Adrenal gland (tissue), 9 donors: ENCODE measurements at regions not wholly inside any gene's neighbourhood (a gene's known extent, or its start where the extent isn't known, plus 50 kb on each side); places are given as distances from the start of the nearest gene placed in this dataset.

Experiments used
- DNase-seq, 7 donors: peaks; one replicate each; pipeline ENCODE4 v3.0.0-alpha.2; 2019 to 2020
- H3K27ac ChIP-seq, 5 donors: fragments of 200-600 bp; sonication (generic) in 4 of 5; 1 replicate in 3 of 5; 2 replicates in 2 of 5; pipeline versions ENCODE4 v1.5.1 to v1.8.0; 2016 to 2020; ENCODE audit warnings: mild to moderate bottlenecking in 1 of 5
- H3K27me3 ChIP-seq: fragments of 200-600 bp; 2 replicates; pipeline ENCODE4 v1.8.0; 2021
- H3K36me3 ChIP-seq, 2 donors: fragments of 200-600 bp; replicated peaks in 1 of 2; 1 replicate in 1 of 2; 2 replicates in 1 of 2; pipeline versions ENCODE4 v1.5.1 to v1.8.0; 2018 to 2022
- H3K4me1 ChIP-seq, 2 donors: fragments of 200-600 bp; replicated peaks in 1 of 2; 1 replicate in 1 of 2; 2 replicates in 1 of 2; pipeline versions ENCODE4 v1.5.1 to v1.8.0; 2018 to 2021
- H3K4me3 ChIP-seq, 4 donors: fragments of 200-600 bp; sonication (generic) in 3 of 4; one replicate each; pipeline ENCODE4 v1.5.1; 2016 to 2018
- H3K9me3 ChIP-seq, 3 donors: fragments of 200-600 bp; sonication (generic) in 1 of 3; replicated peaks in 1 of 3; 1 replicate in 2 of 3; 2 replicates in 1 of 3; pipeline versions ENCODE4 v1.5.1 to v1.8.0; 2016 to 2021
- POLR2A ChIP-seq, 2 donors: fragments of 450-650 bp; IDR thresholded peaks; one replicate each; pipeline ENCODE4 v1.6.1; 2017; ENCODE audit warnings: antibody characterized with exemption in 2 of 2, mild to moderate bottlenecking in 2 of 2, moderate library complexity in 1 of 2
- WGBS, 4 donors: extraction: QIAGEN DNeasy Blood & Tissue Kit in 2 of 4; methylation state at CpG; one replicate each; pipeline versions ENCODE4 v1.1.5 to v1.1.7; 2013 to 2017; 5-methylcytosine and 5-hydroxymethylcytosine counted together
- intact Hi-C, 2 donors: fragments of 100-400 bp; cut with DNase I; formaldehyde crosslinking; loops; one replicate each; pipeline versions ENCODE4 v1.14.1 to v1.15.0; 2022 to 2023
- TF ChIP-seq, protein P1 (sequence below), 6 experiments: fragments of 450-650 bp in 4 of 6; fragments of 200-600 bp in 2 of 6; sonication (generic) in 1 of 6; IDR thresholded peaks; 1 replicate in 5 of 6; 2 replicates in 1 of 6; pipeline versions ENCODE4 v1.5.1 to v1.8.0; 2016 to 2021; ENCODE audit warnings: antibody characterized with exemption in 6 of 6, mild to moderate bottlenecking in 2 of 6, moderate library complexity in 1 of 6
- donor health status: healthy with polysubstance abuse.
- donor health status: Bipolar disorder and iron deficiency.
- donor health status: DM: yes; HTN: yes; CAD: no.
- donor health status: DM: no; HTN: no; CAD: no.
- donor health status: DM: no; HTN: no; CAD: no.

DNA sequence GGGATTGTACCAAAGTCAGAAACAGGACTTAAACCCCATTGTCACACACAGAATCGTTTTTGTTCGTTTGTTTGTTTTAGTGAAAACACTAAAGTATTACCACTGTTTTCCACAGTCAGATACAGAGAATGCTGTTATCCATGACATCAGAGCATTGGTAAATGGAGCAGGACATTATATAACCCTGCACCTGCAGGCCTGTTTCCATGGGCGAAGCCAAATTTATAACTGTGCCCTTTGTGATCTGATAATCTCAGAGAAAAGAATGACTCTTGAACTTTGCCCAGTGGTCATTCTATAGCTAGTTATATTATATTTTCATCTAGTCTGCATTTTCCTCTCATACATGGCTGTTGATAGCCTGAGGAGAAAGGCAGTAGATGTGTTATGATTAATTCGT, 217.6 kb downstream of the TMEM182 start:
- TF ChIP-seq, protein P1, sequence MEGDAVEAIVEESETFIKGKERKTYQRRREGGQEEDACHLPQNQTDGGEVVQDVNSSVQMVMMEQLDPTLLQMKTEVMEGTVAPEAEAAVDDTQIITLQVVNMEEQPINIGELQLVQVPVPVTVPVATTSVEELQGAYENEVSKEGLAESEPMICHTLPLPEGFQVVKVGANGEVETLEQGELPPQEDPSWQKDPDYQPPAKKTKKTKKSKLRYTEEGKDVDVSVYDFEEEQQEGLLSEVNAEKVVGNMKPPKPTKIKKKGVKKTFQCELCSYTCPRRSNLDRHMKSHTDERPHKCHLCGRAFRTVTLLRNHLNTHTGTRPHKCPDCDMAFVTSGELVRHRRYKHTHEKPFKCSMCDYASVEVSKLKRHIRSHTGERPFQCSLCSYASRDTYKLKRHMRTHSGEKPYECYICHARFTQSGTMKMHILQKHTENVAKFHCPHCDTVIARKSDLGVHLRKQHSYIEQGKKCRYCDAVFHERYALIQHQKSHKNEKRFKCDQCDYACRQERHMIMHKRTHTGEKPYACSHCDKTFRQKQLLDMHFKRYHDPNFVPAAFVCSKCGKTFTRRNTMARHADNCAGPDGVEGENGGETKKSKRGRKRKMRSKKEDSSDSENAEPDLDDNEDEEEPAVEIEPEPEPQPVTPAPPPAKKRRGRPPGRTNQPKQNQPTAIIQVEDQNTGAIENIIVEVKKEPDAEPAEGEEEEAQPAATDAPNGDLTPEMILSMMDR (IDR thresholded peaks at IDR 0.05), result no peak
- TF ChIP-seq POLR2A (IDR thresholded peaks at IDR 0.05), result no peak
- 61 to 79% (median 68%) methylated on average over 4 of the region's 4 CpGs for WGBS, 4 donors
- Histone ChIP-seq H3K27me3 (no peaks in the 10 kb centered on the region), H3K36me3 (no peaks in the 10 kb centered on the region), H3K4me3 (no peak overlapping the region), H3K27ac (no peak overlapping the region), H3K9me3 (no peaks in the 10 kb centered on the region), H3K4me1 (no peaks in the 10 kb centered on the region)
- no peak for DNase-seq
- intact Hi-C loops, result no loop called here

DNA sequence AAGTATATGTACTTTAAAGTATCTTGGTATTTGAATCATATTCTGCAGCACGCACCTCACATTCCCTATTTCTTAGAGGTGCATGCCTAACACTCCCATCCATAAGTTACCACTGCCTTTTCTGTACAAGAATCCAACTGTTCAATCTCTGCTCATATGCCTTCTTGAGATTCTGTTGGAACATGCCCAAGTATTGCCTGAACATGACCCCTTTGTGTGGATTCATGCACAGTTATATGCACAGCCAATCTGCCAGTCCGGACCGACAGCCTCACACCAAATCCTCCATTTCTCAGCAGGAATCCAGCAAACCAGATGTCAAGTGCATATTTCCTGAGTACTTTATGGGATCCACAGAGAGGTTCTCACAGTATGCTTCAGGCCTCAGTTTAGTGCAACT, 222.0 kb downstream of the TMEM182 start:
- Histone ChIP-seq H3K4me3 (no peak overlapping the region), H3K27ac (no peak overlapping the region), H3K27me3 (no peaks in the 10 kb centered on the region), H3K4me1 (no peaks in the 10 kb centered on the region), H3K9me3 (no peaks in the 10 kb centered on the region), H3K36me3 (no peaks in the 10 kb centered on the region)
- DNase-seq, result no peak
- TF ChIP-seq POLR2A (IDR thresholded peaks at IDR 0.05), result no peak
- TF ChIP-seq, protein P1 (IDR thresholded peaks at IDR 0.05), result no peak
- intact Hi-C loops, result no loop called here
- 83 to 93% (median 92%) methylated on average over 3 of the region's 3 CpGs for WGBS, 4 donors

DNA sequence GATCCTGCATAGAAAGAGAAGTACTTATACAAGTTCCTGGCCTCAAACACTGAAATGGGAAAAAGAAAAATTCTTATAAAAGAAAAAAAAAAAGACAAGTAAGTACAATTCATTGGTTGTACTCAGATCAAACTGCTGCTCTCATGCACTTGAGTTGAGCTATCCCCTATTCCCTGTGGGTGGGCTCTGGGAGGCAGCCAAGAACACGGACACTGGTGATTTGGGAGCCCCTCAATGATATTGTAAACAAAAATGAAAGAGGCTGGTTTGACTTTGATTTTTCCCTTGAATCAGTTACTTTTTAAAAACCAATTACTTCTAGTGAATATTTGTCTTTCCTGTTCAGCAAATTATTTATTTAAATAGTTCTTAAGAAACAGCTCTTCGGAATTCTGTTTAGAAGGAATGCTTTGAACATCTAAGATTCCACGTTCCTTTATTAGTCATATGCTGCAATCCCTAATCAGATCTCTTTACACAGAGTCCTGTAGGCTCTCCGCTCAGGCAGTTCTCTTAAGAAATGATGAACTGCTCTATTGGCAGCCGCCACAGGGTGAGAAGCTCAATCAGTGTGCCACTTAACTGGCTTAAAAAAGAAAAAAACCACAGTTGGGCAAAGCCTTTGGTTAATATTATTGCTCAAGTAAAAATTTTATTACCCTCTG, 225.1 kb downstream of the TMEM182 start:
- H3K27ac ChIP-seq, result no peak overlapping the region
- no peaks in the 10 kb centered on the region for H3K27me3 ChIP-seq
- H3K4me3 ChIP-seq, result no peak overlapping the region
- DNase-seq, result no peak
- intact Hi-C loops, result no loop called here
- no peaks in the 10 kb centered on the region for H3K36me3 ChIP-seq
- H3K9me3 ChIP-seq, result no peaks in the 10 kb centered on the region
- no peaks in the 10 kb centered on the region for H3K4me1 ChIP-seq
- TF ChIP-seq POLR2A (IDR thresholded peaks at IDR 0.05), result no peak
- TF ChIP-seq, protein P1 (IDR thresholded peaks at IDR 0.05), result no peak
- 59 to 67% (median 62%) methylated on average over 5 of the region's 5 CpGs for WGBS, 4 donors

DNA sequence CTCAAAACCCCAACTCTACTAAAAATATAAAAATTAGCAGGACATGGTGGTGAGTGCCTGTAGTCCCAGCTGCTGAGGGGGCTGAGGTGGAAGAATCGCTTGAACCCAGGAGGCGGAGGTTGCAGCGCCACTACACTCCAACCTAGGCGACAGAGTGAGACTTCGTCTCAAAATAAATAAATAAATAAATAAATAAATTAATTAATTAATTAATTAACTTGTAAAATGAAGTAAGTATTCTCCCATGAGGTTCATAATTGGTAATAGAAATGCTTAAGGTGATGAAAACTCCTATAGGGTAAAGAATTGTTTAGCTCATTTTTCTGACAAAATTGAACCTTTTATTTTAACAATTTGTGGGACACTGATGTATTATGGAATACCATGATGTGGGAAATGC, 230.8 kb downstream of the TMEM182 start:
- Histone ChIP-seq H3K36me3 (no peaks in the 10 kb centered on the region), H3K4me1 (no peaks in the 10 kb centered on the region), H3K4me3 (no peak overlapping the region), H3K27ac (no peak overlapping the region), H3K9me3 (no peaks in the 10 kb centered on the region), H3K27me3 (no peaks in the 10 kb centered on the region)
- intact Hi-C loops, result no loop called here
- TF ChIP-seq POLR2A (IDR thresholded peaks at IDR 0.05), result no peak
- TF ChIP-seq, protein P1 (IDR thresholded peaks at IDR 0.05), result no peak
- 93 to 95% (median 94%) methylated on average over 5 of the region's 5 CpGs for WGBS, 4 donors
- DNase-seq, result no peak
